ENCODE measurements at regions not wholly inside any gene's neighbourhood (a gene's known extent, or its start where the extent isn't known, plus 50 kb on each side); places are given as distances from the start of the nearest gene placed in this dataset.

DNA sequence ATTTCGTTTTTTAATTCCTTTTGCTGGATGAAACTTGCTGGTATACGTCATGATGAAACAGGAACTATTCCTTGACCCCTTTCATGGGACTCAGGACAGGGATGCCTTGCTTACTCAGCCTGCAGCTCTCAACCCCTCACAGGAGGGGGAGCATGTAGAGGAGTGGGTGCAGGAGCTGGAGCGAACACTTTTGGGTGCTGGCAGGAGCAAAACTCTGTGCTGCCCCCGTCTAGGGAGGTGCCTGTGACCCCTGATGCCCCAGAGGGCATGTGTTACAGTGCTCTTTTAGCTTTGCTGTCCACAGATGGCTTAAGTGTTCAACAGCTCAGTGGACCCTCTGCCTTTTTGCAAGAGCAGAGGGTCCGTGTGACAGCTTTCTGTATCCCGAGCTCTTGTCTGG, 56.8 kb upstream of the TEX13C start:
- Histone ChIP-seq H3K27ac (ENCODE audit: low read depth, low read length) (no peak overlapping the region), H2AK5ac (ENCODE audit: low read depth, low read length) (no peak overlapping the region), H2BK15ac (ENCODE audit: low read length) (no peak overlapping the region), H4K20me1 (replicated peaks in 1 of 2; ENCODE audit: control insufficient read depth in 1 of 2, insufficient read depth in 2 of 2, low read length in 2 of 2) (no peaks in the 10 kb centered on the region), H3K4me1 (replicated peaks in 1 of 4; ENCODE audit: control insufficient read depth in 3 of 4, insufficient read depth in 4 of 4, low read length in 3 of 4) (no peaks in the 10 kb centered on the region), H3K18ac (ENCODE audit: extremely low read depth, low read length) (no peak overlapping the region), H3K9ac (replicated peaks in 1 of 4; ENCODE audit: extremely low read depth in 1 of 4, low read depth in 3 of 4, low read length in 3 of 4) (no peak overlapping the region), H2BK120ac (replicated peaks; ENCODE audit: low read depth, low read length) (no peak overlapping the region), H4K91ac (replicated peaks; ENCODE audit: insufficient read length, low read length) (no peak overlapping the region), H2AFZ (ENCODE audit: low read length) (no peak overlapping the region), H3K27me3 (replicated peaks in 1 of 4; ENCODE audit: control insufficient read depth in 3 of 4, extremely low read depth in 1 of 4, insufficient read depth in 3 of 4, low read length in 3 of 4) (no peaks in the 10 kb centered on the region), H3K4me3 (ENCODE audit: extremely low read depth in 1 of 4, insufficient read depth in 2 of 4, low read depth in 3 of 4, low read length in 4 of 4) (no peak overlapping the region), H2BK12ac (ENCODE audit: low read depth, low read length) (no peak overlapping the region), H4K5ac (ENCODE audit: insufficient read length, low read depth, low read length) (no peak overlapping the region), H2BK20ac (ENCODE audit: low read length) (no peak overlapping the region), H3K4ac (replicated peaks; ENCODE audit: insufficient read length, low read depth, low read length) (no peak overlapping the region), H3K56ac (replicated peaks; ENCODE audit: insufficient read length, low read depth, low read length) (no peak overlapping the region), H4K8ac (ENCODE audit: extremely low read depth, insufficient read depth, low read length) (no peak overlapping the region), H3K23ac (ENCODE audit: insufficient read length) (no peak overlapping the region), H3K14ac (ENCODE audit: insufficient read length) (no peak overlapping the region), H3K79me1 (ENCODE audit: low read depth, low read length) (no peaks in the 10 kb centered on the region), H2BK5ac (ENCODE audit: low read depth, low read length) (no peak overlapping the region), H3K36me3 (ENCODE audit: control insufficient read depth in 2 of 4, insufficient read depth in 4 of 4, low read length in 3 of 4) (no peaks in the 10 kb centered on the region), H3K9me3 (ENCODE audit: insufficient read depth in 2 of 2, low read depth in 1 of 2, low read length in 1 of 2) (peaks cover 6 to 8% of the 10 kb centered on the region in 2 experiments; a peak in 2 of 4 replicates), H3K79me2 (ENCODE audit: control insufficient read depth in 1 of 2, insufficient read depth in 2 of 2, low read length in 2 of 2) (no peaks in the 10 kb centered on the region), H3K23me2 (ENCODE audit: low read depth, low read length) (no peaks in the 10 kb centered on the region), H3K4me2 (ENCODE audit: insufficient read depth in 1 of 2, low read depth in 2 of 2, low read length in 2 of 2) (no peak overlapping the region)
- 78% methylated on average over 4 of the region's 6 CpGs; no CpG with 5 or more reads in 1 of the 2 experiments for WGBS, 2 experiments (ENCODE audit: extremely low coverage in 1 of 2, insufficient coverage in 1 of 2, insufficient read length in 1 of 2, insufficient replicate concordance in 2 of 2, low coverage in 1 of 2, low lambda C conversion rate in 2 of 2, missing lambda C conversion rate in 1 of 2)
- no peak for FAIRE-seq
- no peak for DNase-seq (ENCODE audit: low read depth in 1 of 2, low spot score in 2 of 2)
- CTCF ChIA-PET (ENCODE audit: partially characterized antibody) = no interaction called here
- POLR2A ChIA-PET (ENCODE audit: partially characterized antibody) = no interaction called here
- no peak for TF ChIP-seq GABPA (IDR thresholded peaks at IDR 0.05; ENCODE audit: borderline replicate concordance, insufficient read depth, low read length)
- TF ChIP-seq HDAC2 (IDR thresholded peaks at IDR 0.05; ENCODE audit: borderline replicate concordance in 1 of 2, low read depth in 2 of 2, low read length in 2 of 2) = no peak
- TF ChIP-seq SP2 (IDR thresholded peaks at IDR 0.05; ENCODE audit: low read length) = no peak
- TF ChIP-seq TAF1 (IDR thresholded peaks at IDR 0.05; ENCODE audit: low read depth, low read length) = no peak
- TF ChIP-seq, protein P1, sequence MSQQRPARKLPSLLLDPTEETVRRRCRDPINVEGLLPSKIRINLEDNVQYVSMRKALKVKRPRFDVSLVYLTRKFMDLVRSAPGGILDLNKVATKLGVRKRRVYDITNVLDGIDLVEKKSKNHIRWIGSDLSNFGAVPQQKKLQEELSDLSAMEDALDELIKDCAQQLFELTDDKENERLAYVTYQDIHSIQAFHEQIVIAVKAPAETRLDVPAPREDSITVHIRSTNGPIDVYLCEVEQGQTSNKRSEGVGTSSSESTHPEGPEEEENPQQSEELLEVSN (IDR thresholded peaks at IDR 0.05) = no peak
- TF ChIP-seq EZH2 (IDR thresholded peaks at IDR 0.05; ENCODE audit: low read depth, low read length, severe bottlenecking) = no peak
- no peak for TF ChIP-seq TEAD4 (IDR thresholded peaks at IDR 0.05; ENCODE audit: low read depth, low read length)
- TF ChIP-seq BACH1 (IDR thresholded peaks at IDR 0.05; ENCODE audit: low read length) = no peak
- TF ChIP-seq CHD1 (IDR thresholded peaks at IDR 0.05; ENCODE audit: low read depth, low read length) = no peak
- TF ChIP-seq ZNF274 (IDR thresholded peaks at IDR 0.05; ENCODE audit: borderline replicate concordance, extremely low read depth, low read length) = no peak
- no peak for TF ChIP-seq SUZ12 (IDR thresholded peaks at IDR 0.05; ENCODE audit: low read length)
- TF ChIP-seq ASH2L (IDR thresholded peaks at IDR 0.05; ENCODE audit: low read length) = no peak
- no peak for TF ChIP-seq CBX5 (IDR thresholded peaks at IDR 0.05; ENCODE audit: low read depth, low read length)
- no peak for TF ChIP-seq SRF (IDR thresholded peaks at IDR 0.05; ENCODE audit: low read depth, low read length)
- no peak for TF ChIP-seq RFX5 (IDR thresholded peaks at IDR 0.05; ENCODE audit: borderline replicate concordance, low read depth, low read length)
- TF ChIP-seq BRCA1 (IDR thresholded peaks at IDR 0.05; ENCODE audit: low read depth, low read length) = no peak

Measured in H1 (cell line).